HepG2 (cell line): ENCODE measurements at regions not wholly inside any gene's neighbourhood (a gene's known extent, or its start where the extent isn't known, plus 50 kb on each side); places are given as distances from the start of the nearest gene placed in this dataset.

ENCODE experiments used
- JUNB ChIP-seq: sonication (generic); formaldehyde crosslinking; IDR thresholded peaks from 2 replicates; pipeline ENCODE4 v1.8.0; 2022; ENCODE audit warnings: missing genetic modification reagents, mild to moderate bottlenecking, borderline replicate concordance
- NBN ChIP-seq: fragments of 450-650 bp; conservative IDR thresholded peaks from 2 replicates; pipeline ENCODE4 v1.6.1; 2017
- PLRG1 ChIP-seq: fragments of 450-650 bp; conservative IDR thresholded peaks from 2 replicates; pipeline ENCODE4 v1.6.1; 2016
- POLR2A ChIP-seq, 2 experiments: IDR thresholded peaks; 2 replicates each; pipeline ENCODE4 v1.6.1; 2011; ENCODE audit warnings: low read depth in 2 of 2, low read length in 2 of 2, mild to moderate bottlenecking in 1 of 2, moderate library complexity in 1 of 2; ENCODE audit not compliant: insufficient read depth in 1 of 2
- U2AF2 ChIP-seq: fragments of 200-400 bp; formaldehyde crosslinking; IDR thresholded peaks from 2 replicates; pipeline ENCODE4 v1.6.1; 2017; ENCODE audit warnings: low read depth, mild to moderate bottlenecking, low read length
- TF ChIP-seq, protein P1 (sequence below): sonication (generic); formaldehyde crosslinking; IDR thresholded peaks from 2 replicates; pipeline ENCODE4 v1.8.1; 2022; ENCODE audit warnings: low read depth, mild to moderate bottlenecking, missing genetic modification reagents

- TF ChIP-seq, protein P1, sequence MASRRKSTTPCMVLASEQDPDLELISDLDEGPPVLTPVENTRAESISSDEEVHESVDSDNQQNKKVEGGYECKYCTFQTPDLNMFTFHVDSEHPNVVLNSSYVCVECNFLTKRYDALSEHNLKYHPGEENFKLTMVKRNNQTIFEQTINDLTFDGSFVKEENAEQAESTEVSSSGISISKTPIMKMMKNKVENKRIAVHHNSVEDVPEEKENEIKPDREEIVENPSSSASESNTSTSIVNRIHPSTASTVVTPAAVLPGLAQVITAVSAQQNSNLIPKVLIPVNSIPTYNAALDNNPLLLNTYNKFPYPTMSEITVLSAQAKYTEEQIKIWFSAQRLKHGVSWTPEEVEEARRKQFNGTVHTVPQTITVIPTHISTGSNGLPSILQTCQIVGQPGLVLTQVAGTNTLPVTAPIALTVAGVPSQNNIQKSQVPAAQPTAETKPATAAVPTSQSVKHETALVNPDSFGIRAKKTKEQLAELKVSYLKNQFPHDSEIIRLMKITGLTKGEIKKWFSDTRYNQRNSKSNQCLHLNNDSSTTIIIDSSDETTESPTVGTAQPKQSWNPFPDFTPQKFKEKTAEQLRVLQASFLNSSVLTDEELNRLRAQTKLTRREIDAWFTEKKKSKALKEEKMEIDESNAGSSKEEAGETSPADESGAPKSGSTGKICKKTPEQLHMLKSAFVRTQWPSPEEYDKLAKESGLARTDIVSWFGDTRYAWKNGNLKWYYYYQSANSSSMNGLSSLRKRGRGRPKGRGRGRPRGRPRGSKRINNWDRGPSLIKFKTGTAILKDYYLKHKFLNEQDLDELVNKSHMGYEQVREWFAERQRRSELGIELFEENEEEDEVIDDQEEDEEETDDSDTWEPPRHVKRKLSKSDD: no peak
- no peak for TF ChIP-seq PLRG1
- TF ChIP-seq JUNB: no peak
- TF ChIP-seq NBN: no peak
- no peak for TF ChIP-seq POLR2A (IDR thresholded peaks at IDR 0.05; ENCODE audit: insufficient read depth in 1 of 2, low read depth in 2 of 2, low read length in 2 of 2)
- TF ChIP-seq U2AF2: no peak
Measured at GRCh38 chr7:13442226-13442625, 547.2 kb downstream of the ETV1 start.
